ENCODE measurements at regions not wholly inside any gene's neighbourhood (a gene's known extent, or its start where the extent isn't known, plus 50 kb on each side); places are given as distances from the start of the nearest gene placed in this dataset.

DNA sequence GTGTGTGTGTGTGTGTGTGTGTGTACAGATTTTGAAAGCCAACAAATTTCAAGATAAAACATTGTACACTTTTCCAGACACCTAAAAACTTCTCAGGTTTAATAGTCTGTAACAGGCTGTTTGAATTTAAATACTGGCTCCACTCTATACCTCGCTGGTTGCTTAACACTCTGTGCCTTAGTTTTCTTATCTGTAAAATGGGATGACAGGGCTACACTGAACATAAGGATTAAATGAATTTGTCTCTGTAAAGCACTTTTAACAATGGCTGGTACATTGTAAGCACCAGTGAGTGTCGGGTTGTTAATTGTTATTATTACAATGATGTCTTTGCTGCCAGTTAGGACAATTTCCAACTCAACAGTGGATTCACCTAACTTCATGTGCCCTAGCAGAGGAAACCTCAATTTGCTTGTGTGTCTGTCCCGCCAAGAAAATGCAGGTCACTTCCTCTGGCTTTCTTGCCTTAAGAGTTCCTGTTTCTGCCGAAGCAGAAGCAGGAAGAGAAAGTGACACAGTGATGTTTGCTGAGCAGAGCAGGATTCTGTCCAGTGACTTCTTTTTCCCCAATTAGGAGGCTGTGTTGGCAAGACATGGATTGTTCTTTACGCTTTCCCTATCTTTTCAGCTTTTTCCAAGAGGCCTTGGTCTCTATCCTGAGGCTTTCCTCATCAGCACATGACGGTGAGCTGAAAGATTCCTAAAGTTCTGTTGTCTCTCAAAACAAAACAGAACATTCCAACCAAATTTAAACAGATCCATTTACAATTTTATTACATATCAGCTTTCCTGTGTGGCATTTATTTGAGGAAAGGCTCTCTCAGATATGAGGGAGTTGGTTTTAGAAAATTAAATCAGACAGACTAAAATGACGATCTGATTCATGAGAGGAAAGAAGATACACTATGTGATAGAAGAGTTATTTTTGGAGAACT lies 154.1 kb upstream of the ATP2B1 start:
- DNase-seq (ENCODE audit: low read depth), result no peak
- H3K4me3 ChIP-seq (ENCODE audit: low read depth, low read length), result no peak overlapping the region
- no peak for TF ChIP-seq CTCF (IDR thresholded peaks at IDR 0.05; ENCODE audit: insufficient read depth, low read length)

DNA sequence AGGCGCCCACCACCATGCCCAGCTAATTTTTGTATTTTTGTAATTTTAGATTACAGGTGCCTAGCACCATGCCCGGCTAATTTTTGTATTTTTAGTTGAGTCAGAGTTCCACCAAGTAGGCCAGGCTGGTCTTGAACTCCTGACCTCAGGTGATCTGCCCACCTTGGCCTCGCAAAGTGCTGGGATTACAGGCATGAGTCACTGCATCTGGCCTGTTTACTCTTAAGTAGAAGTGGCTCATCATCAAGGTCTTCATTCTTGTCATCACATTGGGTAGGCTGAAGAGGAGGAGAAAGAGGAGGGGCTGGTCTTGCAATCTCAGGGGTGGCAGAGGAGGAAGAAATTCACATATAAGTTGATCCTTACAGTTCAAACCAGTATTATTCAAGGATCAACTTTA lies 152.4 kb upstream of the ATP2B1 start:
- no peak overlapping the region for H3K4me3 ChIP-seq (ENCODE audit: low read depth, low read length)
- TF ChIP-seq CTCF (IDR thresholded peaks at IDR 0.05; ENCODE audit: insufficient read depth, low read length), result no peak
- no peak for DNase-seq (ENCODE audit: low read depth)

- TF ChIP-seq CTCF (IDR thresholded peaks at IDR 0.05; ENCODE audit: insufficient read depth, low read length), result no peak
- no peak overlapping the region for H3K4me3 ChIP-seq (ENCODE audit: low read depth, low read length)
- peak; percentile 20 for DNase-seq (ENCODE audit: low read depth)
Measured at GRCh38 chr12:89859508-89860220, 151.0 kb upstream of the ATP2B1 start.

GRCh38 chr12:89858718-89859117 lies 150.1 kb upstream of the ATP2B1 start:
- no peak overlapping the region for H3K4me3 ChIP-seq (ENCODE audit: low read depth, low read length)
- no peak for DNase-seq (ENCODE audit: low read depth)
- TF ChIP-seq CTCF (IDR thresholded peaks at IDR 0.05; ENCODE audit: insufficient read depth, low read length), result no peak

- DNase-seq (ENCODE audit: low read depth), result no peak
- H3K4me3 ChIP-seq (ENCODE audit: low read depth, low read length), result no peak overlapping the region
- no peak for TF ChIP-seq CTCF (IDR thresholded peaks at IDR 0.05; ENCODE audit: insufficient read depth, low read length)
Measured at GRCh38 chr12:89857652-89858274, 149.1 kb upstream of the ATP2B1 start.

DNA sequence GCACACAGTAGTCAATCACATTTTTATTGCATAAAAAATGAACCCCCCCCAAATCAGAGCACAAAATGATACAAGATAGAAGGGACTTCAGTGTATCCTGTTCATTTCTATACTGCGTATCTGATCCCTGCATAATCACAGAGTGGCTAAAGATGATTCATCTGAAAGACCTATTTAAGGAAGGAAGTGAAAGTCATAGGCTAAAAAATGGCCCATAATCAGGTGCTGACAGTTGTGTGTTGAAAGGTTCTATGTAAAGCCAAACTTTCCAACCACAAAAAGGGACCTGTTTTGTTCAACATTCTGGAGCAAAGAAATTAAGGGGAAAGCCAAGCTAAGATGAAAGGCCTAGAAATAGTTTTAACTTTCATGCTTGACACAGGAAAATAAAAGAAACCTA lies 147.8 kb upstream of the ATP2B1 start:
- DNase-seq (ENCODE audit: low read depth), result peak; percentile 95
- no peak overlapping the region for H3K4me3 ChIP-seq (ENCODE audit: low read depth, low read length)
- no peak for TF ChIP-seq CTCF (IDR thresholded peaks at IDR 0.05; ENCODE audit: insufficient read depth, low read length)
